Memory B cell (primary cell): ENCODE measurements at regions not wholly inside any gene's neighbourhood (a gene's known extent, or its start where the extent isn't known, plus 50 kb on each side); places are given as distances from the start of the nearest gene placed in this dataset.

Source experiments
- ATAC-seq: fragments of 150-1000 bp; cut with Tn5 transposase; 2 replicates; pipeline ENCODE4 v1.10.0; 2021; ENCODE audit warnings: low read depth, mild to moderate bottlenecking, moderate library complexity
- DNase-seq, 2 donors: peaks; one replicate each; pipeline ENCODE4 v3.0.0; 2022; ENCODE audit warnings: low spot score in 2 of 2
- H3K27ac Mint-ChIP-seq: one replicate; pipeline ENCODE4 v1.8.0; 2022; ENCODE audit warnings: mild to moderate bottlenecking, moderate library complexity, mixed read lengths
- H3K27me3 Mint-ChIP-seq: one replicate; pipeline ENCODE4 v1.8.0; 2022; ENCODE audit warnings: mixed read lengths
- H3K36me3 Mint-ChIP-seq: one replicate; pipeline ENCODE4 v1.8.0; 2022; ENCODE audit warnings: mild to moderate bottlenecking, mixed read lengths
- H3K4me1 Mint-ChIP-seq: one replicate; pipeline ENCODE4 v1.8.0; 2022; ENCODE audit warnings: mixed read lengths
- H3K4me3 Mint-ChIP-seq: one replicate; pipeline ENCODE4 v1.8.0; 2022; ENCODE audit warnings: mild to moderate bottlenecking, moderate library complexity, mixed read lengths
- H3K9me3 Mint-ChIP-seq: one replicate; pipeline ENCODE4 v1.8.0; 2022; ENCODE audit warnings: mixed read lengths

DNA sequence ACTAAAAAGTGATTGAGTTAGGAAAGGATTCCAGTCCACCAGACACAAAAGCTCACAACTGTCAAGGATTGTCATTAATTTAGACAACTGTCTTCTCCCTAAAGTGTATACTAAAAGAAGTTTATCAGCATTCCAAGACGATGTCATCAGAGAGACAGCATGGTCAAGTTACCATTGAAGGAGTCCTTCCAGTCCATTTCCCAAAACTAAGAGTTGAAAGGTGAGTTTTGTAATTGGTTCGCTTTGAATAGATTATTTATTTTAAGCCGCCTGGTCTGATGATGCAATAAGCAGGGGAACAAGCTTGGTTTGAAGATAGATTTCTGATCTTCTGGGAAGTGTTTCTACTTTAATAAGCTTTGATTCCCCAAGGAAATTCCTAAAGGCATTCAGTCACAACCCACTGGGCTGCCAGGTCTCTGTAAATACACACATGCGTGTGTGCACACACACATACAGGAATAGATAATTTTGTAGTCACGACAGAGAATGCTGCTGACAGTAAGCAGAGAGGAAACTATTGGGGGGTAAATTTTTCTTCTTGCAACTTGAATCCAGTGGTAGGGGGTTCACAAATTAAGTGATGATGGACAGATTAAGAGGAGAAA, 234.8 kb downstream of the PIK3R1 start:
- H3K9me3 Mint-ChIP-seq: no peaks in the 10 kb centered on the region
- ATAC-seq (no peak), DNase-seq (no peak)
- H3K4me1 Mint-ChIP-seq: no peaks in the 10 kb centered on the region
- no peak overlapping the region for H3K27ac Mint-ChIP-seq
- H3K36me3 Mint-ChIP-seq: no peaks in the 10 kb centered on the region
- no peak overlapping the region for H3K4me3 Mint-ChIP-seq
- H3K27me3 Mint-ChIP-seq: peaks cover 2% of the 10 kb centered on the region

DNA sequence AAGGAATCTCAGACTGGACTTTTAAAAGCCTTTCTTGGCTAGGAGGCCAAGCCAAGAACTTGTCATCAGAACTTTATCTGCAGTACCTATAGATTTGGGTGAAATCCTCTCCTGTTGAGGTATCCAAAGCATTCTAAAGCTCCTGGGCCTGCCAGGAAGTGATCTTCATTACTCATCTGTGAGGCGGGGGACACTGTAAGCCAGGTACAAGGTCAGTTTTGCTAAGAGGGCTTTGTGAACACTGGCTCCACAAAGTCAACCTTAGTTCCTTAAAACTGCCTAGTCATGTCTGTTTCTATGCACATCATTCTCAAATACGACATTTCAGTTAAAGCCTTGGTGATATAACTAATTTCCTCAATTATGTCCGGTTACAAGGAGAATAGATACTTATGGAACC, 236.7 kb downstream of the PIK3R1 start:
- Mint-ChIP-seq H3K36me3 (no peaks in the 10 kb centered on the region), H3K27ac (no peak overlapping the region), H3K4me1 (no peaks in the 10 kb centered on the region), H3K9me3 (no peaks in the 10 kb centered on the region), H3K4me3 (no peak overlapping the region), H3K27me3 (no peaks in the 10 kb centered on the region)
- DNase-seq (no peak), ATAC-seq (no peak)

GRCh38 chr5:68454172-68454571, 238.6 kb downstream of the PIK3R1 start:
- no peak for ATAC-seq
- H3K27me3 Mint-ChIP-seq: no peaks in the 10 kb centered on the region
- no peaks in the 10 kb centered on the region for H3K9me3 Mint-ChIP-seq
- no peaks in the 10 kb centered on the region for H3K4me1 Mint-ChIP-seq
- H3K36me3 Mint-ChIP-seq: no peaks in the 10 kb centered on the region
- no peak for DNase-seq
- no peak overlapping the region for H3K4me3 Mint-ChIP-seq
- H3K27ac Mint-ChIP-seq: no peak overlapping the region

DNA sequence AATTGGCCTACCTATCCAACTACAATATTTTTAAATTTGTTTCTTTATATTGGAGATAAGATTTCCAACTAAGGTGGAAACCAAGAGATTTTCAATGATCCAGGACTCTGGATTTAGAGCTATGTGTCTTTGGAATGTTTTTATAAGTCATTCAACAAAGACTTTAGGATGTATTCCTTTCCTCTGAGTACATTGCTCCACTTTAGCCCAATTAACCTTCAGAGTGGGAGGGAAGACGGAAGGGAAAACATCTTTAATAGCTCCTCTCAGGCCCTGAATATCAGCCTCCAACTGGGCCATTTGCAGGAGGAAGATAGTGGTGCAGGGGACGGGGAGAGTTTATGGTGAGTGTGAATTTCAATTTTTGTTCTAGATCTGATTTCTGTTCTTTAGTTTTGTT, 239.2 kb downstream of the PIK3R1 start:
- H3K36me3 Mint-ChIP-seq: no peaks in the 10 kb centered on the region
- H3K4me1 Mint-ChIP-seq: no peaks in the 10 kb centered on the region
- DNase-seq: no peak
- no peaks in the 10 kb centered on the region for H3K9me3 Mint-ChIP-seq
- H3K4me3 Mint-ChIP-seq: no peak overlapping the region
- H3K27ac Mint-ChIP-seq: no peak overlapping the region
- no peak for ATAC-seq
- H3K27me3 Mint-ChIP-seq: no peaks in the 10 kb centered on the region

DNA sequence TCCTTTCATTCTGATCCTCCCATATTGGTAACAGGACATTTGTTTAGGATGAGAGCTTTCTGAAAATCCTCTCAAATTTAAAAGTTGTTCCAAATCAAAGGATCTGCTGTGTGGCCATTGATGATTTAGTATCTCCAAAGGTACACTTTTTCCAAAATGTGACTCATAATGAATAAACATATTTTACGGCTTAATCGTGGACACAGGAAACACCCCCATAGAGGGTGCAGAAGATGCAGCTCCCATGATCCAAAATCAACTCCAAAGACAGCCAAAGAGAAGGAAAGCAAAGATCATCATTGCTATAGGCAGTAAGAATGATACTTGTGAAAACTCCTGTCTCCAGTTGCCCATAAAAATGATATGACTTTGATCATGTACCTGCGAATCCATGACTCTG, 239.7 kb downstream of the PIK3R1 start:
- H3K4me1 Mint-ChIP-seq: no peaks in the 10 kb centered on the region
- no peaks in the 10 kb centered on the region for H3K27me3 Mint-ChIP-seq
- DNase-seq: no peak
- no peak overlapping the region for H3K4me3 Mint-ChIP-seq
- ATAC-seq: no peak
- no peak overlapping the region for H3K27ac Mint-ChIP-seq
- no peaks in the 10 kb centered on the region for H3K36me3 Mint-ChIP-seq
- H3K9me3 Mint-ChIP-seq: no peaks in the 10 kb centered on the region

GRCh38 chr5:68456756-68457217, 241.2 kb downstream of the PIK3R1 start:
- no peak for DNase-seq
- Mint-ChIP-seq H3K36me3 (no peaks in the 10 kb centered on the region), H3K4me1 (no peaks in the 10 kb centered on the region), H3K27ac (no peak overlapping the region), H3K4me3 (no peak overlapping the region), H3K9me3 (no peaks in the 10 kb centered on the region), H3K27me3 (no peaks in the 10 kb centered on the region)
- ATAC-seq: no peak

DNA sequence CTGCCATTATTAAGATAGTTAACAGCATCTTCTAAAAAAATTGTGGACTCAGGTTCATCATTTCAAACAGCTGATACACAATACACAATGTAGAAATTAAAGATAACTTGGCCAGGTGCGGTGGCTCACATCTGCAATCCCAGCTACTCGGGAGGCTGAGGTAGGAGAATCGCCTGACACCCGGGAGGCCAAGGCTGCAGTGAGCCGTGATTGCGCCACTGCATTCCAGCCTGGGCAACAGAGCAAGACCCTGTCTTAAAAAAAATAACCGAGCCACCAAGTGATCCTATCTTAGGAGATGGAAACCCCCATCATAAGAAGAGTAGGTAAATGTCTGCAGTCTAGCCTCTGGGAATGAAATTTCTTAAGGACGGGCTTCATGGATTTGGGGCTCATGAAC, 241.7 kb downstream of the PIK3R1 start:
- H3K9me3 Mint-ChIP-seq: no peaks in the 10 kb centered on the region
- no peaks in the 10 kb centered on the region for H3K4me1 Mint-ChIP-seq
- H3K4me3 Mint-ChIP-seq: no peak overlapping the region
- H3K36me3 Mint-ChIP-seq: no peaks in the 10 kb centered on the region
- DNase-seq (no peak), ATAC-seq (no peak)
- no peaks in the 10 kb centered on the region for H3K27me3 Mint-ChIP-seq
- H3K27ac Mint-ChIP-seq: no peak overlapping the region

- no peaks in the 10 kb centered on the region for H3K27me3 Mint-ChIP-seq
- no peaks in the 10 kb centered on the region for H3K36me3 Mint-ChIP-seq
- no peaks in the 10 kb centered on the region for H3K4me1 Mint-ChIP-seq
- H3K4me3 Mint-ChIP-seq: no peak overlapping the region
- no peak for ATAC-seq
- no peaks in the 10 kb centered on the region for H3K9me3 Mint-ChIP-seq
- H3K27ac Mint-ChIP-seq: no peak overlapping the region
- DNase-seq: no peak
These were observed 243.0 kb downstream of the PIK3R1 start for GRCh38 chr5:68458416-68459021.

DNA sequence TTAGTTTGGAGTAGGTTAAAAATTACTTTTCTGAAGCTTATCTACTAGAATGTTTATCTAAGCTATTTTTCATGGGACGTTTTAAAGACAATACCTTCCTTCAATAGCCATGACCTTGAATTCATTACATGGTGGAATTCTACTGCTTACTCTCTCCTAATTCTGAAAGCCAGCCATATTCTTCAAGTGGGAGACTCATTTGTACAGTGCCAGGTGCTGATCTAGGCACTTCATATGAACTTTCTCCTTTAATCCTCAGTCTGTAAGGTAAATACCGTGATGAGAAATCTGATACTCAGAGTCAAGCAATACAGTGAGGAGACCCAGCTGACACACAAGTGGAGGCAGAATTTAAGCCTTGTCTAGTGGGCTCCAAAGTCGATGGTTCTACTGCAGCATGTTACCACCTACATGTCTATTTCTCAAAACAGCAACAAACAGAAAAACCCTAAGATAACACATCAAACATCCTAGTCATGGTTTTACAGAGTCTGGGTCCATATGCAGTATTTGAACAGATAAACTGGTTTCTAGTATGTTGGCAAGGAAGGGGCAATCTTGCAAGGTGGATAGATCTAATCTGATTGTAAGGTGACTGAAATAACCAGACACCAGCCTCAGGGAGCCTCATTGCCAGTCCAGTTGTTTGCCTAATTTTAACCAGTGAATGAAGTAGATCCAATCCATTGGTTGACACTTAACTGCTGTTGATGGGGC, 243.7 kb downstream of the PIK3R1 start:
- no peak overlapping the region for H3K27ac Mint-ChIP-seq

GRCh38 chr5:68459810-68460139, 244.2 kb downstream of the PIK3R1 start:
- Mint-ChIP-seq H3K27ac (no peak overlapping the region), H3K36me3 (no peaks in the 10 kb centered on the region), H3K27me3 (no peaks in the 10 kb centered on the region), H3K9me3 (no peaks in the 10 kb centered on the region), H3K4me3 (no peak overlapping the region), H3K4me1 (no peaks in the 10 kb centered on the region)
- DNase-seq (no peak), ATAC-seq (no peak)

More for the DNA sequence above, 243.7 kb downstream of the PIK3R1 start:
- DNase-seq (no peak), ATAC-seq (no peak)
- H3K4me3 Mint-ChIP-seq: no peak overlapping the region
- no peaks in the 10 kb centered on the region for H3K9me3 Mint-ChIP-seq
- no peaks in the 10 kb centered on the region for H3K27me3 Mint-ChIP-seq
- H3K4me1 Mint-ChIP-seq: no peaks in the 10 kb centered on the region
- no peaks in the 10 kb centered on the region for H3K36me3 Mint-ChIP-seq

GRCh38 chr5:68460147-68460798, 244.7 kb downstream of the PIK3R1 start:
- no peaks in the 10 kb centered on the region for H3K36me3 Mint-ChIP-seq
- H3K4me3 Mint-ChIP-seq: no peak overlapping the region
- H3K9me3 Mint-ChIP-seq: no peaks in the 10 kb centered on the region
- no peaks in the 10 kb centered on the region for H3K4me1 Mint-ChIP-seq
- ATAC-seq: peak; percentile 58
- H3K27me3 Mint-ChIP-seq: no peaks in the 10 kb centered on the region
- DNase-seq: peak; percentile 25 to 44
- H3K27ac Mint-ChIP-seq: no peak overlapping the region

DNA sequence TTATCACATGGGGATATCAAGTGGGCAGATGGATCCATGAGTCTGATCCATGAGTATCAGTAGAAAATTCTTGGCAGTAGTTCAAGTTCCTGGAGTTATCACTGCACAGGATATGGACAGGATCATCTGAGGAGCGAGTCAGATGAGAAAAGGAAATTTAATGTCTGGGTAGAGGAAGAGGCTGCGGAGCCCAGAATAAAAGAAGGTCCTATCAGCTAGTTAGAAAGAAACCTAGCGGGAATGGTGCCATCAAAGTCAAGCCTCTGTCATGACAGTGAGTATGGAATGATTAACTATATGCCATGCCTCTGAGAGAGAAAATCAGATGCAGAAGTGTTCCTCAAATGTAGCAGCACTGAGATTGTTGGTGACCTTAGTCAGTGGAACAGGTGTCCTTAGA, 248.1 kb downstream of the PIK3R1 start:
- H3K4me1 Mint-ChIP-seq: no peaks in the 10 kb centered on the region
- no peaks in the 10 kb centered on the region for H3K36me3 Mint-ChIP-seq
- no peaks in the 10 kb centered on the region for H3K27me3 Mint-ChIP-seq

DNA sequence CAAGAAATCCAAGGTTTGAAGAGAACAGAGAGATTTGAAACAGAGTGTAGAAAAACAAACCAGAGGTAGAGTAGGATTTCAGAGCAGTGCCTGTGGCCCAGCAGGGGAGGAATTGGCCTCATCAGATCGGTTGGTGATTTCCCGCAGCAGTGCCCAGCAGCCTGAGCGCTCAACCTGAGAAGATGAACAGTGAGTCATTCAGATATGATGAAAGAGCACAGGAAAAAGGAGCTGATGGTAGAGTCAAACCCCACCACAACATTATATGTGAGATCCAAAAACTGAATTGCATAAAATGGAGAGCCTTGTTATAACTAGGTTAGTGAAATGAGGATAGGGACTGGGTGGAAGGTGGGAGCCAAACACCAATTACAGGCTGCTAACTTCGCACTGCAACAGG, 248.9 kb downstream of the PIK3R1 start:
- no peak for ATAC-seq
- DNase-seq: no peak
- H3K4me3 Mint-ChIP-seq: no peak overlapping the region
- H3K27me3 Mint-ChIP-seq: no peaks in the 10 kb centered on the region
- no peaks in the 10 kb centered on the region for H3K9me3 Mint-ChIP-seq
- no peaks in the 10 kb centered on the region for H3K36me3 Mint-ChIP-seq
- no peak overlapping the region for H3K27ac Mint-ChIP-seq
- no peaks in the 10 kb centered on the region for H3K4me1 Mint-ChIP-seq

More for the DNA sequence above, 248.1 kb downstream of the PIK3R1 start:
- H3K27ac Mint-ChIP-seq: no peak overlapping the region
- DNase-seq (no peak), ATAC-seq (no peak)
- H3K4me3 Mint-ChIP-seq: no peak overlapping the region
- no peaks in the 10 kb centered on the region for H3K9me3 Mint-ChIP-seq

DNA sequence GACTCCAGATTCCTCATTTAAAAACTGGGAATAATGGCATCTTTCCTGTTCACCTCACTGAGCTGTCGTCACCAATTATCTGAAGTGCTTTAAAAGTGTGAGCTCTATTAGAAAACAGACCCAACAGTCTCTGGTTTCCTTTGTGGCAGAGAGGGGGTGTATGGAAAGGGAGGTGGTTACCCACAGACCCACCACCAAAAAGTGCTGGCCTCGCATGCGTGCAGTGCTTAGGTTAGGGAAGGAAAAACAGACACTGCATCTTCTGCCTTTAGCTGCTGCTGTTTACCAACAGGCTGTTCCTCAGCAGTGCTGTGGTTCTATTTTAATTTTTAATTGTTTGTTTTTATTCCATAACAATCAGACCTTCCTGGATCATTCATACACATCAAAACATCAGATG, 249.6 kb downstream of the PIK3R1 start:
- Mint-ChIP-seq H3K36me3 (no peaks in the 10 kb centered on the region), H3K9me3 (no peaks in the 10 kb centered on the region), H3K4me3 (no peak overlapping the region), H3K27ac (no peak overlapping the region), H3K27me3 (no peaks in the 10 kb centered on the region), H3K4me1 (no peaks in the 10 kb centered on the region)
- DNase-seq (no peak), ATAC-seq (no peak)
